ENCODE measurements at regions not wholly inside any gene's neighbourhood (a gene's known extent, or its start where the extent isn't known, plus 50 kb on each side); places are given as distances from the start of the nearest gene placed in this dataset.

- TF ChIP-seq CTCF (IDR thresholded peaks at IDR 0.05) (no peak), POLR2A (IDR thresholded peaks at IDR 0.05) (no peak)
These were observed 162.1 kb downstream of the TENT4A start for GRCh38 chr5:6875376-6875775.
